HTR-8/SVneo (cell line): ENCODE measurements at regions not wholly inside any gene's neighbourhood (a gene's known extent, or its start where the extent isn't known, plus 50 kb on each side); places are given as distances from the start of the nearest gene placed in this dataset.
A peak's percentile ranks its signal among the peaks of the same experiment; 100 is the strongest.

Source experiments
- DNase-seq: peaks from one replicate; pipeline ENCODE4 v3.0.0; 2011; ENCODE audit warnings: low spot score, mixed read lengths; ENCODE audit not compliant: insufficient read length
- FAIRE-seq: peaks from 2 replicates; lab custom pipeline; 2011; peaks lifted over from hg19 to GRCh38; lab: Jason Lieb, UNC

GRCh38 chr15:100806157-100806556 is 73.5 kb upstream of the ALDH1A3 start:
- DNase-seq (no peak), FAIRE-seq (no peak)

GRCh38 chr15:100807028-100807427 is 72.6 kb upstream of the ALDH1A3 start:
- no peak for FAIRE-seq

GRCh38 chr15:100808691-100809090 is 70.9 kb upstream of the ALDH1A3 start:
- DNase-seq (no peak), FAIRE-seq (no peak)

More at GRCh38 chr15:100807028-100807427, 72.6 kb upstream of the ALDH1A3 start:
- DNase-seq = no peak

DNA sequence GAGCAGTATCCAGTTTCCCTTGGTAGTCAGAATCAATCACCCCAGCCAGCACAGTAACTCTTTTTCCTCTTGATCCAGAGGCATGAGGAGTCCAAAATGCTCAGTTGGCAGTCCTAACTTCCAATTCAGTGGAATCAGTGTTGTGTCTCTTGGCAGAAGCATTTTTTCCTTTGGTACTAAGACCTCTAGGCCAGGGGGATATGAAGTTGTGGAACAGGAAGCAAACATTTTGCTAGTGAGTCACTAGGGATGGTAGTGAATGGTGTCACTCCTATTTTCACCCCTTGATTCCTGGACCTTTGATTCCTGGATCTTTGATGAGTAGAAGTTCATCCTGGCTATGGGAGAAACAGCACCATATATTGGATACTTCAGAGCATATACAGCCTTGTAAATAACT is 70.5 kb upstream of the ALDH1A3 start:
- no peak for FAIRE-seq
- DNase-seq = no peak

GRCh38 chr15:100809587-100809986 is 70.0 kb upstream of the ALDH1A3 start:
- no peak for FAIRE-seq
- no peak for DNase-seq

DNA sequence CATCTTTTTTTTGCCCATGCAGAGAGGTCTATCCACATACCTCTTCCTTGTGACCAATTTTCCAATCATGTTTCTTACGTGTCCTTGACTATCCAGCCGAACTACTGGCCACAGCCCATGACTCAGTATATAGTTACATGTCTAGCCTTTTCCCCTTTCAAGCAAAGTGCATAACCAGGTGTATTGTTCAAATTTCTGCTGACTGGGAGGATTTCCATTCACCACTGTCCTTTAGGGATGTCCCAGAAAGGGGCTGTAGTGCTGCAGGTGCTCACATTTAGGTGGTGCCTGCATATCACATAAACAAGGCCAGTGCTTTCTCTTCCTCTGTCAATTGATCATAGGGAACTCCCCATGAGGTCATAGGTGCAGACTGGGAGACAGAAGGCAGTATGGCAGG is 69.4 kb upstream of the ALDH1A3 start:
- no peak for FAIRE-seq
- no peak for DNase-seq

- DNase-seq (no peak), FAIRE-seq (no peak)
Measured at GRCh38 chr15:100810831-100811230, 68.8 kb upstream of the ALDH1A3 start.

DNA sequence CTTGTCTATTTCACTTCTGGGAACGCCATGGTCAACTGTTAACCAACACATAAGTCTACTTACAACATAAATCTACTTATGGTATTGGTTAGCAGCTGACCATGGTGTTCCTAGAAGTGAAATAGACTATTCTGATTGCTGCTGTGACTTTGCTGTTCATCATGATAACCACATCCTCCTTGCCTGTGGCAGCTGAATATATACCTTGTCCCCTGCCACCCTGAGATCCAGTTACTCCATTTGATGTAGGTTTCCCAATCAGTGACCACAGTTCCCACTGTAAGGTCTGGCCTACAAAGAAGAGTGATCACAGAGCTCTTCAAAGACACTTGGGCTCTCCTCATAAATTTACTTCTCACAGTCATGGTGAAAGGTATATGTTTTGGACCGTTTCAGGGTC is 66.8 kb upstream of the ALDH1A3 start:
- FAIRE-seq = no peak

GRCh38 chr15:100818927-100819326 is 60.7 kb upstream of the ALDH1A3 start:
- DNase-seq = peak; percentile 51
- no peak for FAIRE-seq

More for the DNA sequence above, 66.8 kb upstream of the ALDH1A3 start:
- DNase-seq = no peak

DNA sequence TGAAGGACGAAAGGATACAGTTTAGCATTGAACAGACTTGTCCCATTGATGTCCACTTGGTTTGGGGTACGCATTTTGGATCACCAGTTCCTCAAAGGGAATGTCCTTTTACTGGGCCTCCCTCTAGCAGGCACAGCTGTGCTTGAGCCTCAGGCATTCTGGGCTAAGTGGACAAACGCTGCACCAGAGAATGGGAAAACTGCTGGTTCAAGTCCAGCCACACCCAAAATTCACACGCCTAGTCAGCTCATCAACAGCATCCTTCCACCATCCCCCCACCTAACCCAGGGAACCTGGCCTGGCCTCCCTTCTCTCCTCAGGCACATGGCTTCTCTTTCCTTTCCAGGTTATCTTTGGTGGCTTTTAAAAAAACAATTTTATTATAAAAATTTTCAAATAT is 59.1 kb upstream of the ALDH1A3 start:
- FAIRE-seq (no peak), DNase-seq (no peak)

GRCh38 chr15:100821327-100821726 is 58.3 kb upstream of the ALDH1A3 start:
- FAIRE-seq (no peak), DNase-seq (no peak)

DNA sequence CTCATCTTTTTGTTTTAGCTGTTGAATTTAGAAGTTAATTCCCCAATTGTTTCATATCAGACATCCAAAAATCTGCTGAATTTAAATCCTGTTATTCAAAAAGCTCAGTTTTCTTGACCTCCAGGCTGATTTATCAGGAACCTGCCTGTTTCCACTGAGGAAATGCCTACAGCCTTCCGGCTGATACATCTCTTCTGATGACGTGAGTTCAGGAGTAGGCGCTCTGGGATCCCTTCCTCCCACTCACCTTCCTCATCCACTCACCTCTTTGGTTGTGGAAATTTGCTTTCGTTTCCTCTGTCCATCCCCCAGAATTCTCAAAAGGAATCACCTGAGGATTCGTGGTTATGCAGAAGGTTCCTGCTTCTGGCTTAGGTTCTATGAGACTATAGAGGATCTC is 55.4 kb upstream of the ALDH1A3 start:
- no peak for DNase-seq
- no peak for FAIRE-seq

- no peak for FAIRE-seq
- DNase-seq = no peak
Measured at GRCh38 chr15:100829457-100829856, 50.2 kb upstream of the ALDH1A3 start.
